ENCODE measurements at regions not wholly inside any gene's neighbourhood (a gene's known extent, or its start where the extent isn't known, plus 50 kb on each side); places are given as distances from the start of the nearest gene placed in this dataset.

GRCh38 chr10:130409331-130409730 lies 273.1 kb downstream of the GLRX3 start:
- DNase-seq, result no peak

- no peak for DNase-seq
Measured at GRCh38 chr10:130409931-130410330, 273.7 kb downstream of the GLRX3 start.

- DNase-seq, result no peak
Measured at GRCh38 chr10:130411496-130412085, 275.4 kb downstream of the GLRX3 start.

- DNase-seq, result no peak
Measured at GRCh38 chr10:130412317-130412716, 276.1 kb downstream of the GLRX3 start.

- no peak for DNase-seq
Measured at GRCh38 chr10:130416334-130417150, 280.4 kb downstream of the GLRX3 start.

GRCh38 chr10:130418731-130419130 lies 282.5 kb downstream of the GLRX3 start:
- DNase-seq, result no peak

GRCh38 chr10:130421909-130422308 lies 285.7 kb downstream of the GLRX3 start:
- no peak for DNase-seq

- no peak for DNase-seq
Measured at GRCh38 chr10:130422366-130423324, 286.5 kb downstream of the GLRX3 start.

- DNase-seq, result no peak
Measured at GRCh38 chr10:130423455-130424305, 287.5 kb downstream of the GLRX3 start.

GRCh38 chr10:130424418-130424817 lies 288.2 kb downstream of the GLRX3 start:
- no peak for DNase-seq

- no peak for DNase-seq
Measured at GRCh38 chr10:130425169-130425568, 289.0 kb downstream of the GLRX3 start.

GRCh38 chr10:130425881-130426435 lies 289.8 kb downstream of the GLRX3 start:
- no peak for DNase-seq

GRCh38 chr10:130427216-130427722 lies 291.1 kb downstream of the GLRX3 start:
- DNase-seq, result no peak

- DNase-seq, result no peak
Measured at GRCh38 chr10:130428936-130429335, 292.7 kb downstream of the GLRX3 start.

- DNase-seq, result no peak
Measured at GRCh38 chr10:130429809-130430208, 293.6 kb downstream of the GLRX3 start.

- no peak for DNase-seq
Measured at GRCh38 chr10:130430291-130430690, 294.1 kb downstream of the GLRX3 start.

GRCh38 chr10:130430852-130431704 lies 294.9 kb downstream of the GLRX3 start:
- DNase-seq, result no peak

GRCh38 chr10:130432271-130432670 lies 296.1 kb downstream of the GLRX3 start:
- DNase-seq, result no peak

GRCh38 chr10:130432850-130433249 lies 296.7 kb downstream of the GLRX3 start:
- no peak for DNase-seq

- no peak for DNase-seq
Measured at GRCh38 chr10:130434446-130435385, 298.5 kb downstream of the GLRX3 start.

All from activated CD4-positive, alpha-beta T cell treated with anti-CD3 and anti-CD28 coated beads for 48 hours (primary cell).